ENCODE measurements at regions not wholly inside any gene's neighbourhood (a gene's known extent, or its start where the extent isn't known, plus 50 kb on each side); places are given as distances from the start of the nearest gene placed in this dataset.

DNA sequence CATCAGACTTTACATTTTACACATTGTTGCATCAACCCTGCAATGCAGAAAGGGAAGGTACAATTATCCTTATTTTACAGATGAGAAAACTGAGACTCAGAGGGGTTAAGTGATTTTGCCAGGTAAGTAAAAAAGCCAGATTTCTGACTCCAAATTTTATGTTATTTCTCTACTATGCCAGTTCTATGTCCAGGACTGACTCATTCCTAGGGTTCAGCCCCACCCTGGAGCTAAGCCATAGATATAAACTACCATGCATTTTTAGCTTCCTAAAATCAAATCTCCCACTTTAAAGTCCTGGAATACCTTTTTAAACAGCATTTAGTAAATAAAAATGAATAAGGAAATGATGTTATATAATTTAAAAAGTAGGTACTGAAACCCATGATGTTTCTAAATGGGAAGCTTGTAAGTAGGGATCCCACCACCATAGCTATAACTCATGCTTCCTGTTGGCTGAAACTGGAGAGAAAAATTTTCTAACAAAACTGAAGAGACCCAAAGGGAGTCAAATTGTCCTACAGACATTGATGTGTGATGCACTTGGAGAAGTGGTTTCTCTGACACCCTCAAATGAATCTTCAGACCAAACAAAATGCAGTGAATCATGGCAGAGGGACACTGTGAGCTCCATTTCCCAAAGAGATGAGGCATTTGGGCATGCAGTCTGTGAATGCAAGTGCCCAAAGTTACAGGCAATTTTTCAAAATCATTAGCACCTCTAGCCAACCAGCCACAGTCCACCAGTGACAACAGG is 301.7 kb upstream of the UMPS start:
- H3K27me3 ChIP-seq (ENCODE audit: insufficient read depth, low read length) = no peaks in the 10 kb centered on the region
- no peak overlapping the region for H3K4me3 ChIP-seq (ENCODE audit: low read depth, low read length, poor library complexity, severe bottlenecking)
- H3K36me3 ChIP-seq (ENCODE audit: insufficient read depth, low read length) = no peaks in the 10 kb centered on the region
- H2AFZ ChIP-seq (ENCODE audit: low read length) = no peak overlapping the region
- no peaks in the 10 kb centered on the region for H3K4me1 ChIP-seq (ENCODE audit: insufficient read depth, low read length, severe bottlenecking)
- no peak overlapping the region for H3K27ac ChIP-seq (ENCODE audit: low read depth, low read length, poor library complexity, severe bottlenecking)
- H3K79me2 ChIP-seq (ENCODE audit: insufficient read depth, low read length) = no peaks in the 10 kb centered on the region
- H3K9me2 ChIP-seq (ENCODE audit: low read depth, low read length) = no peaks in the 10 kb centered on the region
- no peak overlapping the region for H3K4me2 ChIP-seq (ENCODE audit: low read length)
- TF ChIP-seq, protein P1, sequence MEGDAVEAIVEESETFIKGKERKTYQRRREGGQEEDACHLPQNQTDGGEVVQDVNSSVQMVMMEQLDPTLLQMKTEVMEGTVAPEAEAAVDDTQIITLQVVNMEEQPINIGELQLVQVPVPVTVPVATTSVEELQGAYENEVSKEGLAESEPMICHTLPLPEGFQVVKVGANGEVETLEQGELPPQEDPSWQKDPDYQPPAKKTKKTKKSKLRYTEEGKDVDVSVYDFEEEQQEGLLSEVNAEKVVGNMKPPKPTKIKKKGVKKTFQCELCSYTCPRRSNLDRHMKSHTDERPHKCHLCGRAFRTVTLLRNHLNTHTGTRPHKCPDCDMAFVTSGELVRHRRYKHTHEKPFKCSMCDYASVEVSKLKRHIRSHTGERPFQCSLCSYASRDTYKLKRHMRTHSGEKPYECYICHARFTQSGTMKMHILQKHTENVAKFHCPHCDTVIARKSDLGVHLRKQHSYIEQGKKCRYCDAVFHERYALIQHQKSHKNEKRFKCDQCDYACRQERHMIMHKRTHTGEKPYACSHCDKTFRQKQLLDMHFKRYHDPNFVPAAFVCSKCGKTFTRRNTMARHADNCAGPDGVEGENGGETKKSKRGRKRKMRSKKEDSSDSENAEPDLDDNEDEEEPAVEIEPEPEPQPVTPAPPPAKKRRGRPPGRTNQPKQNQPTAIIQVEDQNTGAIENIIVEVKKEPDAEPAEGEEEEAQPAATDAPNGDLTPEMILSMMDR (IDR thresholded peaks at IDR 0.05; ENCODE audit: low read length) = no peak
- TF ChIP-seq EZH2 (IDR thresholded peaks at IDR 0.05; ENCODE audit: borderline replicate concordance, low read length) = no peak
- no peak overlapping the region for H3K9ac ChIP-seq (ENCODE audit: low read length)
- H4K20me1 ChIP-seq (ENCODE audit: insufficient read depth, low read length) = no peaks in the 10 kb centered on the region
- no peaks in the 10 kb centered on the region for H3K9me3 ChIP-seq (ENCODE audit: low read length)
- H3F3A ChIP-seq (ENCODE audit: insufficient read depth, low read length) = no peaks in the 10 kb centered on the region

DNA sequence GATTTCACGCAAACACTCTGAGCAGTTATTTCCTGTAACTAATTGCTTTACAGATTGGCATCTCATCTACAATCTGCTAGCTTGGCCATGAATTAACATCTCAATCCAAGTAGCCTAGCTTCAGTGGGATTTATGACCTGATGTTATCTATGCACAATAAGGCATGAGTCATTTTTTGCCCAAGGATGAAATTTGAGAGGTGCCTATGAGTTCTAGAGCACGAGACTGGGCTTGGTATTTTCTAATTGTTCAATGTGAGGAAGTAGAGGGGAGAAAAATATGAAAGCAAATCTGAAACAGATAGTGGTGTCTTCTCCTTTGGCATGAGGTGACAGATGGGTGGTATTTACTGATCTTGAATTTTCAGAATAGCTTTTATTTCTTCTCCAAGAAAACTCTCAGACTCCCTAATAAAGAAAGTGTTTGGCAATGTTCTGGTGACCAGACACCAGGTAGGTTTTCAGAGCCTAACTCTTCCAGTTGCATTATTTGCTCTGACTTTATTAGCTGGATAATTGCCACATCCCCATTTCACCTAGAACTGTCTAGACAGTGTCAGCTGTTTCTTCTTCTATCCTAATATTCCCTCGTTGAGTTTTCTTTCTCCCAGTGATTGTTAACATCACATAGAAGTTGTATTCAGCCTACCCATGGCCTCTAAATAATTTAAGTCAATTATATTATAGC is 301.0 kb upstream of the UMPS start:
- Histone ChIP-seq H3K79me2 (ENCODE audit: insufficient read depth, low read length) (no peaks in the 10 kb centered on the region), H2AFZ (ENCODE audit: low read length) (no peak overlapping the region), H3K9me2 (ENCODE audit: low read depth, low read length) (no peaks in the 10 kb centered on the region), H3K4me1 (ENCODE audit: insufficient read depth, low read length, severe bottlenecking) (no peaks in the 10 kb centered on the region), H3K4me3 (ENCODE audit: low read depth, low read length, poor library complexity, severe bottlenecking) (no peak overlapping the region), H3K9ac (ENCODE audit: low read length) (no peak overlapping the region), H4K20me1 (ENCODE audit: insufficient read depth, low read length) (no peaks in the 10 kb centered on the region), H3K9me3 (ENCODE audit: low read length) (no peaks in the 10 kb centered on the region), H3K27me3 (ENCODE audit: insufficient read depth, low read length) (no peaks in the 10 kb centered on the region), H3K27ac (ENCODE audit: low read depth, low read length, poor library complexity, severe bottlenecking) (no peak overlapping the region), H3K36me3 (ENCODE audit: insufficient read depth, low read length) (no peaks in the 10 kb centered on the region), H3F3A (ENCODE audit: insufficient read depth, low read length) (no peaks in the 10 kb centered on the region), H3K4me2 (ENCODE audit: low read length) (no peak overlapping the region)
- TF ChIP-seq, protein P1 (IDR thresholded peaks at IDR 0.05; ENCODE audit: low read length) = no peak
- TF ChIP-seq EZH2 (IDR thresholded peaks at IDR 0.05; ENCODE audit: borderline replicate concordance, low read length) = no peak

DNA sequence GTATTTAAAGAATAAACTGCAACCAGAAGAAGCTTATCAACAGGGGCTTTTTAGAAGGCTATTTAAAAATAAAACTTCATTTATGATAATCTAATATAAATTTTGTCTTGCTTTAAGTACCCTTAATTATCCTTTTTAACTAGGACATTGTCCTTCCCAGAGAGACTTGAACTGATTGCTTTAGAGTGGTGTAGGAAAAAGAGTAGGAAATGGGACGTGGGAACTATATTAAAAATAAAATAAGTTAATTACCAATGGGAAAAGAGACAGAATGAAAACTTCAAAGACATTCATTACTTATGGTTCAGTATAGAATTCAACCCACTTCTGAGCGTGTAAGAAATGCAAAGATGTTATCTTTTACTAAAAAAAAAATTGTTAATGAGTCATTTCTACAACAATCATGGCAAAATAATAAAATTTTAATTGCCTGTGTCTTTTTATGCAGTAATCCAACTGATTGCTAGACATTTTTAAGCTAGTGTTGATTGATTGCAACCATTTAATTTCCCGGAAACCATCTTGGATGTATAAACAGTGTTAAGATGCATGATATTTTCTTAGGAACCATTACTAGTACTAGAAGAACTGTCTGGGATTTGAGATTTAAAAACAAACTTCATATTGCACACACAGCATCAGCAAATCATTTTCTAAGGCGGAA is 298.8 kb upstream of the UMPS start:
- H3K9me3 ChIP-seq (ENCODE audit: low read length) = no peaks in the 10 kb centered on the region
- H3K4me1 ChIP-seq (ENCODE audit: insufficient read depth, low read length, severe bottlenecking) = no peaks in the 10 kb centered on the region
- no peak for TF ChIP-seq EZH2 (IDR thresholded peaks at IDR 0.05; ENCODE audit: borderline replicate concordance, low read length)
- TF ChIP-seq, protein P1 (IDR thresholded peaks at IDR 0.05; ENCODE audit: low read length) = no peak
- H2AFZ ChIP-seq (ENCODE audit: low read length) = no peak overlapping the region
- H3K27ac ChIP-seq (ENCODE audit: low read depth, low read length, poor library complexity, severe bottlenecking) = no peak overlapping the region
- H3K9ac ChIP-seq (ENCODE audit: low read length) = no peak overlapping the region
- no peaks in the 10 kb centered on the region for H4K20me1 ChIP-seq (ENCODE audit: insufficient read depth, low read length)
- H3F3A ChIP-seq (ENCODE audit: insufficient read depth, low read length) = no peaks in the 10 kb centered on the region
- no peaks in the 10 kb centered on the region for H3K36me3 ChIP-seq (ENCODE audit: insufficient read depth, low read length)
- H3K79me2 ChIP-seq (ENCODE audit: insufficient read depth, low read length) = no peaks in the 10 kb centered on the region
- no peak overlapping the region for H3K4me2 ChIP-seq (ENCODE audit: low read length)
- no peaks in the 10 kb centered on the region for H3K27me3 ChIP-seq (ENCODE audit: insufficient read depth, low read length)
- no peak overlapping the region for H3K4me3 ChIP-seq (ENCODE audit: low read depth, low read length, poor library complexity, severe bottlenecking)
- H3K9me2 ChIP-seq (ENCODE audit: low read depth, low read length) = no peaks in the 10 kb centered on the region
